Skeletal muscle satellite cell (primary cell): ENCODE measurements at regions not wholly inside any gene's neighbourhood (a gene's known extent, or its start where the extent isn't known, plus 50 kb on each side); places are given as distances from the start of the nearest gene placed in this dataset.

Experiments used
- H3K27me3 ChIP-seq: 2 replicates; pipeline ENCODE4 v1.7.0; 2013; ENCODE audit warnings: low read length; ENCODE audit not compliant: control insufficient read depth, insufficient read depth
- H3K36me3 ChIP-seq: 2 replicates; pipeline ENCODE4 v1.7.0; 2013; ENCODE audit warnings: mild to moderate bottlenecking, control low read depth, low read length; ENCODE audit not compliant: insufficient read depth
- H3K4me1 ChIP-seq: 2 replicates; pipeline ENCODE4 v1.7.0; 2013; ENCODE audit warnings: low read length; ENCODE audit not compliant: control insufficient read depth, insufficient read depth
- H3K4me2 ChIP-seq: 2 replicates; pipeline ENCODE4 v1.7.0; 2013; ENCODE audit warnings: mild to moderate bottlenecking, low read length
- H3K4me3 ChIP-seq: 2 replicates; pipeline ENCODE4 v1.7.0; 2013; ENCODE audit warnings: low read length
- H3K9ac ChIP-seq: 2 replicates; pipeline ENCODE4 v1.7.0; 2013; ENCODE audit warnings: mild to moderate bottlenecking, low read depth, low read length, moderate library complexity
- H3K9me3 ChIP-seq: replicated peaks from 2 replicates; pipeline ENCODE4 v1.7.0; 2013; ENCODE audit warnings: mild to moderate bottlenecking, control low read depth, low read length

GRCh38 chr2:100627330-100628300 lies 64.8 kb downstream of the PDCL3 start:
- Histone ChIP-seq H3K4me3 (no peak overlapping the region), H3K9ac (no peak overlapping the region), H3K4me1 (no peaks in the 10 kb centered on the region)

GRCh38 chr2:100628506-100628905 lies 65.7 kb downstream of the PDCL3 start:
- H3K9ac ChIP-seq, result no peak overlapping the region
- no peaks in the 10 kb centered on the region for H3K4me1 ChIP-seq
- H3K4me3 ChIP-seq, result no peak overlapping the region
- H3K36me3 ChIP-seq, result no peaks in the 10 kb centered on the region
- H3K4me2 ChIP-seq, result no peak overlapping the region
- H3K9me3 ChIP-seq, result no peaks in the 10 kb centered on the region
- peaks cover 50% of the 10 kb centered on the region for H3K27me3 ChIP-seq

More at GRCh38 chr2:100627330-100628300, 64.8 kb downstream of the PDCL3 start:
- no peaks in the 10 kb centered on the region for H3K36me3 ChIP-seq
- no peaks in the 10 kb centered on the region for H3K9me3 ChIP-seq
- peaks cover 50% of the 10 kb centered on the region for H3K27me3 ChIP-seq
- no peak overlapping the region for H3K4me2 ChIP-seq

- Histone ChIP-seq H3K4me2 (no peak overlapping the region), H3K9ac (no peak overlapping the region), H3K4me1 (no peaks in the 10 kb centered on the region), H3K36me3 (no peaks in the 10 kb centered on the region), H3K4me3 (no peak overlapping the region), H3K27me3 (peaks cover 50% of the 10 kb centered on the region), H3K9me3 (no peaks in the 10 kb centered on the region)
These were observed 66.5 kb downstream of the PDCL3 start for GRCh38 chr2:100629309-100629708.

- H3K36me3 ChIP-seq, result no peaks in the 10 kb centered on the region
- no peaks in the 10 kb centered on the region for H3K9me3 ChIP-seq
- H3K9ac ChIP-seq, result no peak overlapping the region
- peaks cover 43% of the 10 kb centered on the region for H3K27me3 ChIP-seq
- H3K4me2 ChIP-seq, result no peak overlapping the region
- H3K4me1 ChIP-seq, result no peaks in the 10 kb centered on the region
- no peak overlapping the region for H3K4me3 ChIP-seq
These were observed 67.7 kb downstream of the PDCL3 start for GRCh38 chr2:100630473-100630977.

GRCh38 chr2:100632037-100632436 lies 69.2 kb downstream of the PDCL3 start:
- Histone ChIP-seq H3K4me1 (no peaks in the 10 kb centered on the region), H3K4me2 (no peak overlapping the region), H3K36me3 (no peaks in the 10 kb centered on the region), H3K9me3 (no peaks in the 10 kb centered on the region), H3K4me3 (no peak overlapping the region), H3K27me3 (peaks cover 37% of the 10 kb centered on the region), H3K9ac (no peak overlapping the region)

- H3K9me3 ChIP-seq, result no peaks in the 10 kb centered on the region
- no peaks in the 10 kb centered on the region for H3K4me1 ChIP-seq
- peaks cover 37% of the 10 kb centered on the region for H3K27me3 ChIP-seq
- no peaks in the 10 kb centered on the region for H3K36me3 ChIP-seq
- no peak overlapping the region for H3K4me2 ChIP-seq
- no peak overlapping the region for H3K9ac ChIP-seq
- no peak overlapping the region for H3K4me3 ChIP-seq
These were observed 70.0 kb downstream of the PDCL3 start for GRCh38 chr2:100632759-100633158.

- Histone ChIP-seq H3K9ac (no peak overlapping the region), H3K4me3 (no peak overlapping the region), H3K27me3 (peaks cover 56% of the 10 kb centered on the region), H3K36me3 (no peaks in the 10 kb centered on the region), H3K4me2 (no peak overlapping the region), H3K4me1 (no peaks in the 10 kb centered on the region), H3K9me3 (no peaks in the 10 kb centered on the region)
These were observed 77.0 kb downstream of the PDCL3 start for GRCh38 chr2:100639588-100640390.

- Histone ChIP-seq H3K4me1 (no peaks in the 10 kb centered on the region), H3K9ac (no peak overlapping the region), H3K27me3 (peaks cover 56% of the 10 kb centered on the region), H3K4me3 (no peak overlapping the region), H3K9me3 (no peaks in the 10 kb centered on the region), H3K4me2 (no peak overlapping the region), H3K36me3 (no peaks in the 10 kb centered on the region)
These were observed 77.8 kb downstream of the PDCL3 start for GRCh38 chr2:100640431-100641124.

- Histone ChIP-seq H3K9me3 (no peaks in the 10 kb centered on the region), H3K36me3 (no peaks in the 10 kb centered on the region), H3K27me3 (peaks cover 56% of the 10 kb centered on the region), H3K4me2 (no peak overlapping the region), H3K4me1 (no peaks in the 10 kb centered on the region), H3K9ac (no peak overlapping the region), H3K4me3 (no peak overlapping the region)
These were observed 78.3 kb downstream of the PDCL3 start for GRCh38 chr2:100641125-100641435.

GRCh38 chr2:100642425-100642824 lies 79.6 kb downstream of the PDCL3 start:
- Histone ChIP-seq H3K9ac (no peak overlapping the region), H3K4me1 (no peaks in the 10 kb centered on the region), H3K4me2 (no peak overlapping the region), H3K9me3 (no peaks in the 10 kb centered on the region), H3K4me3 (no peak overlapping the region), H3K36me3 (no peaks in the 10 kb centered on the region), H3K27me3 (peaks cover 47% of the 10 kb centered on the region)

GRCh38 chr2:100643467-100643866 lies 80.7 kb downstream of the PDCL3 start:
- Histone ChIP-seq H3K4me1 (no peaks in the 10 kb centered on the region), H3K27me3 (peaks cover 37% of the 10 kb centered on the region), H3K4me2 (no peak overlapping the region), H3K4me3 (no peak overlapping the region), H3K9ac (no peak overlapping the region), H3K9me3 (no peaks in the 10 kb centered on the region), H3K36me3 (no peaks in the 10 kb centered on the region)
